ENCODE measurements at regions not wholly inside any gene's neighbourhood (a gene's known extent, or its start where the extent isn't known, plus 50 kb on each side); places are given as distances from the start of the nearest gene placed in this dataset.

DNA sequence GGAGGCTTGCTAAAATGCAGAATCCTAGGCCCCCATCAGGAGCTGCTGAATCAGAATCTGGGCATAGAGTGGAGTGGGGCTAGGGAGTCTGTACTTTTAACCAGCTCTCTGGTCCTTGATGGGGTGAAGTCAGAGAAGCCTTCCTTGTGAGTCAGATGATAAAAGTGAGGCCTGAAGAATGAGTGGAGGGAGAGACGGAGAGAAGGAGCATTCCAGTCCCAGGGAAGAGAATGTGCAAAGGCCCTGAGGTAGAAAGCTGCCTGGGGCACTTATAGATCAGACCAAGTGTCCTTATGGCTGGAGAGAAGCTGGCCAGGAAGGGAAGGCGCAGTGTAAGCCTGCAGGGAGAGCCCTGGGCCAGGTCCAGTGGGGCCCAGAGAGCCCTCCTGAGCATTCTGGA, 235.1 kb upstream of the NLRP1 start:
- H3K4me3 Mint-ChIP-seq: no peak overlapping the region
- CTCF ChIA-PET: no interaction called here
- POLR2A ChIA-PET: no interaction called here
- no peak overlapping the region for H3K27ac Mint-ChIP-seq
- DNase-seq (ENCODE audit: low spot score) (no peak), ATAC-seq (no peak)
- no peaks in the 10 kb centered on the region for H3K36me3 Mint-ChIP-seq
- TF ChIP-seq ARID4B (CRISPR knock-in tag; IDR thresholded peaks at IDR 0.05; ENCODE audit: borderline replicate concordance) (no peak), TEAD1 (CRISPR knock-in tag; IDR thresholded peaks at IDR 0.05) (no peak), MXD4 (CRISPR knock-in tag; IDR thresholded peaks at IDR 0.05; ENCODE audit: borderline replicate concordance) (no peak), CBFB (CRISPR knock-in tag; IDR thresholded peaks at IDR 0.05; ENCODE audit: low read depth) (no peak), NFATC4 (CRISPR knock-in tag; IDR thresholded peaks at IDR 0.05) (no peak), EMX1 (CRISPR knock-in tag; IDR thresholded peaks at IDR 0.05) (no peak), ETV6 (CRISPR knock-in tag; IDR thresholded peaks at IDR 0.05) (no peak), ZNF232 (CRISPR knock-in tag; IDR thresholded peaks at IDR 0.05) (no peak), FOXK1 (CRISPR knock-in tag; IDR thresholded peaks at IDR 0.05) (no peak), CDX4 (CRISPR knock-in tag; IDR thresholded peaks at IDR 0.05; ENCODE audit: borderline replicate concordance) (no peak), CREM (CRISPR knock-in tag; IDR thresholded peaks at IDR 0.05) (no peak), NFYB (CRISPR knock-in tag; conservative IDR thresholded peaks at IDR 0.05; ENCODE audit: low read depth) (no peak), ZNF138 (CRISPR knock-in tag; conservative IDR thresholded peaks at IDR 0.05) (no peak), ZNF121 (CRISPR knock-in tag; IDR thresholded peaks at IDR 0.05) (no peak), SMAD3 (CRISPR knock-in tag; IDR thresholded peaks at IDR 0.05; ENCODE audit: borderline replicate concordance) (no peak), USF1 (CRISPR knock-in tag; IDR thresholded peaks at IDR 0.05) (no peak), CTCF (IDR thresholded peaks at IDR 0.05) (no peak), PRDM15 (CRISPR knock-in tag; IDR thresholded peaks at IDR 0.05) (no peak)
- TF ChIP-seq, protein P1, sequence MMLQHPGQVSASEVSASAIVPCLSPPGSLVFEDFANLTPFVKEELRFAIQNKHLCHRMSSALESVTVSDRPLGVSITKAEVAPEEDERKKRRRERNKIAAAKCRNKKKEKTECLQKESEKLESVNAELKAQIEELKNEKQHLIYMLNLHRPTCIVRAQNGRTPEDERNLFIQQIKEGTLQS (CRISPR knock-in tag; conservative IDR thresholded peaks at IDR 0.05): no peak
- no peaks in the 10 kb centered on the region for H3K9me3 Mint-ChIP-seq
- no peaks in the 10 kb centered on the region; the same call in 1 of the 2 replicates for H3K27me3 Mint-ChIP-seq (ENCODE audit: low read depth)
- H3K4me1 Mint-ChIP-seq: peaks cover 42% of the 10 kb centered on the region
